HFF-Myc (cell line): ENCODE measurements at regions not wholly inside any gene's neighbourhood (a gene's known extent, or its start where the extent isn't known, plus 50 kb on each side); places are given as distances from the start of the nearest gene placed in this dataset.

Source experiments
- DNase-seq: peaks from one replicate; pipeline ENCODE4 v3.0.0-alpha.2; 2011; ENCODE audit warnings: low read depth; ENCODE audit errors: extremely low read depth
- H3K4me3 ChIP-seq: replicated peaks from 2 replicates; pipeline ENCODE4 v1.5.1; 2011; ENCODE audit warnings: low read depth, mild to moderate bottlenecking, control low read depth, low read length
- CTCF ChIP-seq: IDR thresholded peaks from 2 replicates; pipeline ENCODE4 v1.5.1; 2012; ENCODE audit warnings: mild to moderate bottlenecking, low read depth, low read length, control low read depth; ENCODE audit errors: missing control alignments

GRCh38 chrX:13404364-13404763 lies 84.5 kb upstream of the ATXN3L start:
- DNase-seq, result no peak
- no peak for TF ChIP-seq CTCF
- H3K4me3 ChIP-seq, result no peak overlapping the region

- H3K4me3 ChIP-seq, result no peak overlapping the region
- DNase-seq, result no peak
- no peak for TF ChIP-seq CTCF
Measured at GRCh38 chrX:13401724-13402123, 81.9 kb upstream of the ATXN3L start.

GRCh38 chrX:13398839-13399238 lies 79.0 kb upstream of the ATXN3L start:
- TF ChIP-seq CTCF, result no peak
- H3K4me3 ChIP-seq, result no peak overlapping the region

GRCh38 chrX:13397878-13398818 lies 78.3 kb upstream of the ATXN3L start:
- peak; percentile 93 for DNase-seq
- H3K4me3 ChIP-seq, result no peak overlapping the region
- no peak for TF ChIP-seq CTCF

More at GRCh38 chrX:13398839-13399238, 79.0 kb upstream of the ATXN3L start:
- no peak for DNase-seq

GRCh38 chrX:13396924-13397323 lies 77.1 kb upstream of the ATXN3L start:
- TF ChIP-seq CTCF, result no peak
- DNase-seq, result no peak
- H3K4me3 ChIP-seq, result no peak overlapping the region

- TF ChIP-seq CTCF, result no peak
- no peak overlapping the region for H3K4me3 ChIP-seq
- no peak for DNase-seq
Measured at GRCh38 chrX:13389501-13389900, 69.6 kb upstream of the ATXN3L start.
